ENCODE measurements at regions not wholly inside any gene's neighbourhood (a gene's known extent, or its start where the extent isn't known, plus 50 kb on each side); places are given as distances from the start of the nearest gene placed in this dataset.

DNA sequence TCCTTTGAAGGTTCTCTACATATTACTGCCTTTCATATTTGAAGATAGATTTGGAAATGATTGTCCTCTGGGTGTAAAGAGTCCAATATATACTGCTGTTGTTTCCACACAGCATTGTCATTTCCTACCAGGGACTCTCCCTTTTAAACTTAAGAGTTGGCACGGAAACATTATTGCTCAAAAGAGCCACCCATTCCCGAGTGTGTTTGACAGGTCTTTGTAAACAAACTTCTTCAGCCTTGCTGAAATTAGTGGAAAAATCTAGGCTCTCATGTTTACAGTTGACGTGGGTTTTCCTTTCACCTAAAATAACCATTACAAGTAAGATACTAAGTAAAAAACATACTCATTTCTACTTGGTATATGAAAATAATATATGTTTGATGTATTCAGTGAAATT lies 111.4 kb upstream of the LIMCH1 start:
- TF ChIP-seq, protein P1, sequence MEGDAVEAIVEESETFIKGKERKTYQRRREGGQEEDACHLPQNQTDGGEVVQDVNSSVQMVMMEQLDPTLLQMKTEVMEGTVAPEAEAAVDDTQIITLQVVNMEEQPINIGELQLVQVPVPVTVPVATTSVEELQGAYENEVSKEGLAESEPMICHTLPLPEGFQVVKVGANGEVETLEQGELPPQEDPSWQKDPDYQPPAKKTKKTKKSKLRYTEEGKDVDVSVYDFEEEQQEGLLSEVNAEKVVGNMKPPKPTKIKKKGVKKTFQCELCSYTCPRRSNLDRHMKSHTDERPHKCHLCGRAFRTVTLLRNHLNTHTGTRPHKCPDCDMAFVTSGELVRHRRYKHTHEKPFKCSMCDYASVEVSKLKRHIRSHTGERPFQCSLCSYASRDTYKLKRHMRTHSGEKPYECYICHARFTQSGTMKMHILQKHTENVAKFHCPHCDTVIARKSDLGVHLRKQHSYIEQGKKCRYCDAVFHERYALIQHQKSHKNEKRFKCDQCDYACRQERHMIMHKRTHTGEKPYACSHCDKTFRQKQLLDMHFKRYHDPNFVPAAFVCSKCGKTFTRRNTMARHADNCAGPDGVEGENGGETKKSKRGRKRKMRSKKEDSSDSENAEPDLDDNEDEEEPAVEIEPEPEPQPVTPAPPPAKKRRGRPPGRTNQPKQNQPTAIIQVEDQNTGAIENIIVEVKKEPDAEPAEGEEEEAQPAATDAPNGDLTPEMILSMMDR (conservative IDR thresholded peaks at IDR 0.05), result no peak
- TF ChIP-seq ZFX (IDR thresholded peaks at IDR 0.05), result no peak

All from C4-2B (cell line).